B cell (primary cell): ENCODE measurements at regions not wholly inside any gene's neighbourhood (a gene's known extent, or its start where the extent isn't known, plus 50 kb on each side); places are given as distances from the start of the nearest gene placed in this dataset.

ENCODE experiments used
- EZH2 ChIP-seq: IDR thresholded peaks from 2 replicates; pipeline ENCODE4 v1.6.1; 2012; ENCODE audit warnings: borderline replicate concordance, low read depth, mild to moderate bottlenecking, moderate library complexity, low read length; ENCODE audit not compliant: insufficient read depth, poor library complexity, severe bottlenecking
- TF ChIP-seq, protein P1 (sequence below): fragments of 200-600 bp; IDR thresholded peaks from one replicate; pipeline ENCODE4 v1.8.0; 2022; ENCODE audit warnings: antibody characterized with exemption, mild to moderate bottlenecking

GRCh38 chr15:97691799-97692198 is 268.7 kb upstream of the ARRDC4 start:
- TF ChIP-seq, protein P1, sequence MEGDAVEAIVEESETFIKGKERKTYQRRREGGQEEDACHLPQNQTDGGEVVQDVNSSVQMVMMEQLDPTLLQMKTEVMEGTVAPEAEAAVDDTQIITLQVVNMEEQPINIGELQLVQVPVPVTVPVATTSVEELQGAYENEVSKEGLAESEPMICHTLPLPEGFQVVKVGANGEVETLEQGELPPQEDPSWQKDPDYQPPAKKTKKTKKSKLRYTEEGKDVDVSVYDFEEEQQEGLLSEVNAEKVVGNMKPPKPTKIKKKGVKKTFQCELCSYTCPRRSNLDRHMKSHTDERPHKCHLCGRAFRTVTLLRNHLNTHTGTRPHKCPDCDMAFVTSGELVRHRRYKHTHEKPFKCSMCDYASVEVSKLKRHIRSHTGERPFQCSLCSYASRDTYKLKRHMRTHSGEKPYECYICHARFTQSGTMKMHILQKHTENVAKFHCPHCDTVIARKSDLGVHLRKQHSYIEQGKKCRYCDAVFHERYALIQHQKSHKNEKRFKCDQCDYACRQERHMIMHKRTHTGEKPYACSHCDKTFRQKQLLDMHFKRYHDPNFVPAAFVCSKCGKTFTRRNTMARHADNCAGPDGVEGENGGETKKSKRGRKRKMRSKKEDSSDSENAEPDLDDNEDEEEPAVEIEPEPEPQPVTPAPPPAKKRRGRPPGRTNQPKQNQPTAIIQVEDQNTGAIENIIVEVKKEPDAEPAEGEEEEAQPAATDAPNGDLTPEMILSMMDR: no peak
- TF ChIP-seq EZH2: no peak
